SK-N-SH (cell line): ENCODE measurements at regions not wholly inside any gene's neighbourhood (a gene's known extent, or its start where the extent isn't known, plus 50 kb on each side); places are given as distances from the start of the nearest gene placed in this dataset.

Experiments used
- CTCF ChIA-PET: fragments of 300-600, 350-600 bp; formaldehyde crosslinking; extraction: SDS; loops from one replicate; lab custom pipeline; 2021; lab: Yijun Ruan, JAX
- POLR2A ChIA-PET: fragments of 350-600 bp; sonication (Branson Sonifier 250); formaldehyde crosslinking; extraction: SDS; loops from one replicate; lab custom pipeline; 2020; ENCODE audit warnings: antibody characterized with exemption, inconsistent platforms; lab: Yijun Ruan, JAX
- DNase-seq: peaks from one replicate; pipeline ENCODE4 v3.0.0; 2012
- H2AFZ ChIP-seq: fragments of 200-600 bp; sonication (generic); 2 replicates; pipeline ENCODE4 v1.8.1; 2016; ENCODE audit warnings: antibody characterized with exemption, mild to moderate bottlenecking, low read depth
- H3F3A ChIP-seq: fragments of 200-600 bp; sonication (generic); replicated peaks from 2 replicates; pipeline ENCODE3; 2016; ENCODE audit warnings: antibody characterized with exemption, mild to moderate bottlenecking; ENCODE audit not compliant: insufficient read depth
- H3K27ac ChIP-seq, 2 experiments: fragments of 200-500 bp in 1 of 2; fragments of 200-600 bp in 1 of 2; sonication (Bioruptor generic) in 1 of 2; sonication (generic), shearing (Covaris generic) in 1 of 2; 2 replicates each; pipeline versions ENCODE4 v1.5.1 to v1.6.1; 2014 to 2016; ENCODE audit warnings: low read depth in 2 of 2, inconsistent platforms in 1 of 2, low read length in 1 of 2, mild to moderate bottlenecking in 1 of 2, mixed read lengths in 1 of 2
- H3K27me3 ChIP-seq: fragments of 200-600 bp; sonication (generic), shearing (Covaris generic); 2 replicates; pipeline ENCODE4 v1.6.1; 2016; ENCODE audit warnings: mixed run types; ENCODE audit not compliant: insufficient read depth
- H3K36me3 ChIP-seq, 2 experiments: fragments of 200-500 bp in 1 of 2; fragments of 200-600 bp in 1 of 2; sonication (Bioruptor generic) in 1 of 2; sonication (generic) in 1 of 2; replicated peaks in 1 of 2; 2 replicates each; pipeline versions ENCODE3 to v1.5.1; 2014 to 2016; ENCODE audit warnings: low read length in 1 of 2, mild to moderate bottlenecking in 1 of 2; ENCODE audit not compliant: insufficient read depth in 2 of 2, control insufficient read depth in 1 of 2
- H3K4me1 ChIP-seq, 2 experiments: fragments of 200-500 bp in 1 of 2; fragments of 200-600 bp in 1 of 2; sonication (Bioruptor generic) in 1 of 2; sonication (generic), shearing (Covaris generic) in 1 of 2; 2 replicates each; pipeline versions ENCODE4 v1.5.1 to v1.6.1; 2014 to 2016; ENCODE audit warnings: low read depth in 1 of 2, low read length in 1 of 2, mixed run types in 1 of 2; ENCODE audit not compliant: insufficient read depth in 2 of 2, control insufficient read depth in 1 of 2
- H3K4me2 ChIP-seq: fragments of 200-600 bp; sonication (generic), shearing (Covaris generic); 2 replicates; pipeline ENCODE4 v1.6.1; 2017; ENCODE audit warnings: mixed run types
- H3K4me3 ChIP-seq, 2 experiments: fragments of 200-500 bp in 1 of 2; fragments of 200-600 bp in 1 of 2; sonication (Bioruptor generic) in 1 of 2; sonication (generic), shearing (Covaris generic) in 1 of 2; 2 replicates each; pipeline versions ENCODE4 v1.5.1 to v1.8.1; 2014 to 2016; ENCODE audit warnings: low read depth in 2 of 2, inconsistent platforms in 1 of 2, low read length in 1 of 2, mild to moderate bottlenecking in 1 of 2, mixed read lengths in 1 of 2, moderate library complexity in 1 of 2
- H3K79me2 ChIP-seq: fragments of 200-600 bp; sonication (generic); 2 replicates; pipeline ENCODE4 v1.8.1; 2017; ENCODE audit warnings: mild to moderate bottlenecking; ENCODE audit not compliant: insufficient read depth
- H3K9ac ChIP-seq: fragments of 200-600 bp; sonication (generic); 2 replicates; pipeline ENCODE4 v1.6.1; 2017; ENCODE audit warnings: mixed run types
- H3K9me2 ChIP-seq: fragments of 200-600 bp; sonication (generic); 2 replicates; pipeline ENCODE4 v1.6.1; 2017; ENCODE audit warnings: mixed run types
- H3K9me3 ChIP-seq: fragments of 200-600 bp; sonication (generic); 2 replicates; pipeline ENCODE4 v1.6.1; 2017; ENCODE audit warnings: mixed run types, mild to moderate bottlenecking, moderate library complexity
- H4K20me1 ChIP-seq: fragments of 200-600 bp; sonication (generic); 2 replicates; pipeline ENCODE4 v1.6.1; 2017; ENCODE audit warnings: mild to moderate bottlenecking, mixed run types; ENCODE audit not compliant: insufficient read depth
- FOXM1 ChIP-seq: IDR thresholded peaks from 2 replicates; pipeline ENCODE4 v1.4.0; 2012; ENCODE audit warnings: low read depth, mild to moderate bottlenecking
- GABPA ChIP-seq: IDR thresholded peaks from 2 replicates; pipeline ENCODE4 v1.4.0; 2012; ENCODE audit warnings: low read depth, mild to moderate bottlenecking
- GATA2 ChIP-seq: sonication (generic); formaldehyde crosslinking; IDR thresholded peaks from 2 replicates; pipeline ENCODE4 v1.5.0; 2020; ENCODE audit warnings: mild to moderate bottlenecking, missing genetic modification reagents
- JUND ChIP-seq: IDR thresholded peaks from 2 replicates; pipeline ENCODE4 v1.4.0; 2012
- MEF2A ChIP-seq: IDR thresholded peaks from 2 replicates; pipeline ENCODE4 v1.4.0; 2012; ENCODE audit warnings: low read depth, borderline replicate concordance
- RXRA ChIP-seq: IDR thresholded peaks from 2 replicates; pipeline ENCODE4 v1.4.0; 2012; ENCODE audit warnings: low read depth, mild to moderate bottlenecking, borderline replicate concordance
- SMC3 ChIP-seq: IDR thresholded peaks from 2 replicates; pipeline ENCODE4 v1.6.1; 2012; ENCODE audit warnings: low read depth, low read length, improper control_type of control experiment
- TF ChIP-seq, protein P1 (sequence below): IDR thresholded peaks from 2 replicates; pipeline ENCODE4 v1.4.0; 2012; ENCODE audit warnings: low read depth, borderline replicate concordance
- TF ChIP-seq, protein P2 (sequence below): fragments of 200-600 bp; sonication (generic); IDR thresholded peaks from 2 replicates; pipeline ENCODE4 v1.6.1; 2017; ENCODE audit warnings: antibody characterized with exemption, mild to moderate bottlenecking, moderate library complexity
- TF ChIP-seq, protein P3 (sequence below): IDR thresholded peaks from 2 replicates; pipeline ENCODE4 v1.4.0; 2012; ENCODE audit warnings: low read depth
- TF ChIP-seq, protein P4 (sequence below): IDR thresholded peaks from 2 replicates; pipeline ENCODE4 v1.6.1; 2012; ENCODE audit warnings: mild to moderate bottlenecking, low read depth, low read length, moderate library complexity

DNA sequence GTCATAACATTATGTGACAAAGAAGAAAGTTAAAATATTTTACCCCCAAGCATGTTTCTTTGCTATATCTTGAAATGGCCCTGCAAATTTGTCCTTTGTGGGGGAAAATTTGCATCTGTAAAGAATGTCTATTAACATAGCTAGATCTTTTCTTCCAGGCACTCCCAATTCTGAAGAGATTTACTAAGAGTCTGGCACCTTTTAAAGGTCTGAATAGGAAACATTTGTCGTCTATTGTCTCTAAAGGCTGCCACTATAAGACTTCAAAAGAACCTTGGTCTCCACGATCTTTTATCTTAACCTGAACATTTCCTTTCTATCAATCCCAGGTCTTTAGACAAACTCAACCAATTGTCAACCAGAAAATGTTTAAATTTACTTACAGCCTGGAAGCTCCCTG is 128.6 kb upstream of the VCX start (continued):
- TF ChIP-seq FOXM1 (no peak), RXRA (no peak), SMC3 (no peak), MEF2A (no peak), GATA2 (no peak)
- TF ChIP-seq, protein P1, sequence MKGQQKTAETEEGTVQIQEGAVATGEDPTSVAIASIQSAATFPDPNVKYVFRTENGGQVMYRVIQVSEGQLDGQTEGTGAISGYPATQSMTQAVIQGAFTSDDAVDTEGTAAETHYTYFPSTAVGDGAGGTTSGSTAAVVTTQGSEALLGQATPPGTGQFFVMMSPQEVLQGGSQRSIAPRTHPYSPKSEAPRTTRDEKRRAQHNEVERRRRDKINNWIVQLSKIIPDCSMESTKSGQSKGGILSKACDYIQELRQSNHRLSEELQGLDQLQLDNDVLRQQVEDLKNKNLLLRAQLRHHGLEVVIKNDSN: no peak
- TF ChIP-seq, all 33 proteins: peak for 0

DNA sequence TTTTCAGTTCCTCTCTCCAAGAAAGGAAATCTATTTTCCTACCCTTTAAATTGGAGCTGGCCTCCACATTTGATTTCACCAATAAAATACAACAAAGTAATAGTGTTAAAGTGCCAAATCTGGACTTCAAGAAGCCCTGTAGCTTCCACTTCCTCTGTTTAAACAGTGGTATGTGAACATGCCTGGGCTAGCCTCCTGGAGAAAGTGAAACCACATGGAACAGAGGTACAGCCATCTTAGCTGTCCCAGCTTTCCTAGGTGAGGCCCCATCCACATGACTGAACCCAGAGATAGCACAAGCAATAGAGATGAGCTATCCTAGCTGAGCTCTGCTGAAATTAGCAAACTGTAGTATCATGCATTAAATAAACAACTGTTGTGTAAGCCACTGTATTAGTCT is 131.8 kb upstream of the VCX start:
- Histone ChIP-seq H3K4me2 (no peak overlapping the region), H2AFZ (no peak overlapping the region), H3K9me2 (no peaks in the 10 kb centered on the region), H3K79me2 (no peaks in the 10 kb centered on the region), H3K27ac (no peak overlapping the region), H4K20me1 (no peaks in the 10 kb centered on the region)
- no peak for TF ChIP-seq GABPA
- TF ChIP-seq, protein P2, sequence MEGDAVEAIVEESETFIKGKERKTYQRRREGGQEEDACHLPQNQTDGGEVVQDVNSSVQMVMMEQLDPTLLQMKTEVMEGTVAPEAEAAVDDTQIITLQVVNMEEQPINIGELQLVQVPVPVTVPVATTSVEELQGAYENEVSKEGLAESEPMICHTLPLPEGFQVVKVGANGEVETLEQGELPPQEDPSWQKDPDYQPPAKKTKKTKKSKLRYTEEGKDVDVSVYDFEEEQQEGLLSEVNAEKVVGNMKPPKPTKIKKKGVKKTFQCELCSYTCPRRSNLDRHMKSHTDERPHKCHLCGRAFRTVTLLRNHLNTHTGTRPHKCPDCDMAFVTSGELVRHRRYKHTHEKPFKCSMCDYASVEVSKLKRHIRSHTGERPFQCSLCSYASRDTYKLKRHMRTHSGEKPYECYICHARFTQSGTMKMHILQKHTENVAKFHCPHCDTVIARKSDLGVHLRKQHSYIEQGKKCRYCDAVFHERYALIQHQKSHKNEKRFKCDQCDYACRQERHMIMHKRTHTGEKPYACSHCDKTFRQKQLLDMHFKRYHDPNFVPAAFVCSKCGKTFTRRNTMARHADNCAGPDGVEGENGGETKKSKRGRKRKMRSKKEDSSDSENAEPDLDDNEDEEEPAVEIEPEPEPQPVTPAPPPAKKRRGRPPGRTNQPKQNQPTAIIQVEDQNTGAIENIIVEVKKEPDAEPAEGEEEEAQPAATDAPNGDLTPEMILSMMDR: no peak
- TF ChIP-seq, protein P3, sequence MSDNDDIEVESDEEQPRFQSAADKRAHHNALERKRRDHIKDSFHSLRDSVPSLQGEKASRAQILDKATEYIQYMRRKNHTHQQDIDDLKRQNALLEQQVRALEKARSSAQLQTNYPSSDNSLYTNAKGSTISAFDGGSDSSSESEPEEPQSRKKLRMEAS: no peak
- TF ChIP-seq, protein P4, sequence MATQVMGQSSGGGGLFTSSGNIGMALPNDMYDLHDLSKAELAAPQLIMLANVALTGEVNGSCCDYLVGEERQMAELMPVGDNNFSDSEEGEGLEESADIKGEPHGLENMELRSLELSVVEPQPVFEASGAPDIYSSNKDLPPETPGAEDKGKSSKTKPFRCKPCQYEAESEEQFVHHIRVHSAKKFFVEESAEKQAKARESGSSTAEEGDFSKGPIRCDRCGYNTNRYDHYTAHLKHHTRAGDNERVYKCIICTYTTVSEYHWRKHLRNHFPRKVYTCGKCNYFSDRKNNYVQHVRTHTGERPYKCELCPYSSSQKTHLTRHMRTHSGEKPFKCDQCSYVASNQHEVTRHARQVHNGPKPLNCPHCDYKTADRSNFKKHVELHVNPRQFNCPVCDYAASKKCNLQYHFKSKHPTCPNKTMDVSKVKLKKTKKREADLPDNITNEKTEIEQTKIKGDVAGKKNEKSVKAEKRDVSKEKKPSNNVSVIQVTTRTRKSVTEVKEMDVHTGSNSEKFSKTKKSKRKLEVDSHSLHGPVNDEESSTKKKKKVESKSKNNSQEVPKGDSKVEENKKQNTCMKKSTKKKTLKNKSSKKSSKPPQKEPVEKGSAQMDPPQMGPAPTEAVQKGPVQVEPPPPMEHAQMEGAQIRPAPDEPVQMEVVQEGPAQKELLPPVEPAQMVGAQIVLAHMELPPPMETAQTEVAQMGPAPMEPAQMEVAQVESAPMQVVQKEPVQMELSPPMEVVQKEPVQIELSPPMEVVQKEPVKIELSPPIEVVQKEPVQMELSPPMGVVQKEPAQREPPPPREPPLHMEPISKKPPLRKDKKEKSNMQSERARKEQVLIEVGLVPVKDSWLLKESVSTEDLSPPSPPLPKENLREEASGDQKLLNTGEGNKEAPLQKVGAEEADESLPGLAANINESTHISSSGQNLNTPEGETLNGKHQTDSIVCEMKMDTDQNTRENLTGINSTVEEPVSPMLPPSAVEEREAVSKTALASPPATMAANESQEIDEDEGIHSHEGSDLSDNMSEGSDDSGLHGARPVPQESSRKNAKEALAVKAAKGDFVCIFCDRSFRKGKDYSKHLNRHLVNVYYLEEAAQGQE: no peak
- no peak for TF ChIP-seq JUND
- TF ChIP-seq, all 33 proteins: peak for 0
- no peak overlapping the region for H3K4me3 ChIP-seq
- H3K27me3 ChIP-seq: no peaks in the 10 kb centered on the region
- no peaks in the 10 kb centered on the region for H3F3A ChIP-seq
- H3K4me1 ChIP-seq: no peaks in the 10 kb centered on the region
- ChIA-PET POLR2A (no interaction called here), CTCF (no interaction called here)
- no peak overlapping the region for H3K9ac ChIP-seq
- no peaks in the 10 kb centered on the region for H3K36me3 ChIP-seq
- no peak for DNase-seq
- no peaks in the 10 kb centered on the region for H3K9me3 ChIP-seq
